ACHN (cell line): ENCODE measurements at regions not wholly inside any gene's neighbourhood (a gene's known extent, or its start where the extent isn't known, plus 50 kb on each side); places are given as distances from the start of the nearest gene placed in this dataset.

Source experiments
- DNase-seq: peaks from one replicate; pipeline ENCODE4 v3.0.0-alpha.2; 2015
- in situ Hi-C: cut with HindIII; loops from 2 replicates; pipeline ENCODE4 v1.10.0; 2017; ENCODE audit warnings: low sequenced_read_pairs, low pct_ligation_motif_present, low pct_unique_long_range_greater_than_20kb

- in situ Hi-C loops: no loop called here
- no peak for DNase-seq
Measured at GRCh38 chr15:46410705-46411104, 775.9 kb downstream of the SQOR start.

- in situ Hi-C loops: no loop called here
- DNase-seq: no peak
Measured at GRCh38 chr15:46411900-46412299, 777.1 kb downstream of the SQOR start.

- in situ Hi-C loops: no loop called here
- peak; percentile 12 for DNase-seq
Measured at GRCh38 chr15:46413799-46414198, 779.0 kb downstream of the SQOR start.

GRCh38 chr15:46416544-46416943, 781.7 kb downstream of the SQOR start:
- DNase-seq: no peak
- in situ Hi-C loops: no loop called here

GRCh38 chr15:46420990-46421389, 786.2 kb downstream of the SQOR start:
- in situ Hi-C loops: no loop called here
- no peak for DNase-seq

GRCh38 chr15:46441294-46442062, 806.6 kb downstream of the SQOR start:
- DNase-seq: peak; percentile 52
- in situ Hi-C loops: no loop called here

GRCh38 chr15:46442184-46442583, 807.4 kb downstream of the SQOR start:
- DNase-seq: peak; percentile 84
- in situ Hi-C loops: no loop called here

GRCh38 chr15:46442901-46443590, 808.2 kb downstream of the SQOR start:
- peak; percentile 25 for DNase-seq
- in situ Hi-C loops: no loop called here

GRCh38 chr15:46450112-46450809, 815.4 kb downstream of the SQOR start:
- no peak for DNase-seq
- in situ Hi-C loops: no loop called here

- in situ Hi-C loops: no loop called here
- DNase-seq: no peak
Measured at GRCh38 chr15:46450810-46451182, 816.0 kb downstream of the SQOR start.

GRCh38 chr15:46452297-46452820, 817.5 kb downstream of the SQOR start:
- DNase-seq: no peak
- in situ Hi-C loops: no loop called here

GRCh38 chr15:46456456-46456855, 821.6 kb downstream of the SQOR start:
- in situ Hi-C loops: no loop called here
- no peak for DNase-seq

- in situ Hi-C loops: no loop called here
- DNase-seq: no peak
Measured at GRCh38 chr15:46460431-46461094, 825.7 kb downstream of the SQOR start.

- in situ Hi-C loops: no loop called here
- no peak for DNase-seq
Measured at GRCh38 chr15:46461416-46461815, 826.6 kb downstream of the SQOR start.

GRCh38 chr15:46467041-46467440, 832.2 kb downstream of the SQOR start:
- no peak for DNase-seq
- in situ Hi-C loops: no loop called here

- in situ Hi-C loops: no loop called here
- DNase-seq: no peak
Measured at GRCh38 chr15:46471096-46471495, 836.3 kb downstream of the SQOR start.

- no peak for DNase-seq
- in situ Hi-C loops: no loop called here
Measured at GRCh38 chr15:46489276-46489675, 854.4 kb downstream of the SQOR start.

GRCh38 chr15:46496491-46497115, 861.8 kb downstream of the SQOR start:
- in situ Hi-C loops: no loop called here
- DNase-seq: no peak
